IMR-90 (cell line): ENCODE measurements at regions not wholly inside any gene's neighbourhood (a gene's known extent, or its start where the extent isn't known, plus 50 kb on each side); places are given as distances from the start of the nearest gene placed in this dataset.

Experiments used
- ATAC-seq: fragments of 200-7000 bp; cut with Tn5 transposase; 2 replicates; pipeline ENCODE4 v1.9.1; 2020; ENCODE audit warnings: low read depth, mild to moderate bottlenecking, moderate library complexity
- BruUV-seq: library from RNA; stranded (reverse); fragments of 400-500 nt; replicated peaks from 2 replicates; lab custom pipeline; 2021; lab: Mats Ljungman, UMichigan
- CTCF ChIA-PET: fragments of 300-600 bp; formaldehyde crosslinking; extraction: SDS; loops from one replicate; lab custom pipeline; 2021; ENCODE audit warnings: antibody characterized with exemption; lab: Yijun Ruan, JAX
- POLR2A ChIA-PET: fragments of 300-600 bp; sonication (Branson Sonifier 250); formaldehyde crosslinking; loops from one replicate; lab custom pipeline; 2022; ENCODE audit warnings: antibody characterized with exemption; ENCODE audit not compliant: unreplicated experiment; lab: Charles Lee
- DNase-seq: peaks from one replicate; pipeline ENCODE4 v3.0.0; 2013
- H2AFZ ChIP-seq: replicated peaks from 2 replicates; pipeline ENCODE3; 2013; ENCODE audit warnings: low read length, mild to moderate bottlenecking; ENCODE audit not compliant: poor library complexity
- H2AK5ac ChIP-seq: 2 replicates; pipeline ENCODE4 v1.6.1; 2013; ENCODE audit warnings: low read depth, low read length, inconsistent platforms
- H2AK9ac ChIP-seq: replicated peaks from 2 replicates; pipeline ENCODE3; 2013; ENCODE audit warnings: mild to moderate bottlenecking, low read depth, low read length, moderate library complexity; ENCODE audit not compliant: poor library complexity
- H2BK120ac ChIP-seq: 2 replicates; pipeline ENCODE4 v1.6.1; 2013; ENCODE audit warnings: low read depth, low read length, inconsistent platforms
- H2BK15ac ChIP-seq: 3 replicates; pipeline ENCODE4 v1.6.1; 2013; ENCODE audit warnings: low read depth, low read length, inconsistent platforms
- H2BK20ac ChIP-seq: 2 replicates; pipeline ENCODE4 v1.6.1; 2013; ENCODE audit warnings: low read depth, mild to moderate bottlenecking, inconsistent platforms, low read length, moderate library complexity
- H2BK5ac ChIP-seq: 2 replicates; pipeline ENCODE4 v1.6.1; 2013; ENCODE audit warnings: mild to moderate bottlenecking, low read depth, low read length, inconsistent platforms; ENCODE audit not compliant: poor library complexity, severe bottlenecking
- H3K14ac ChIP-seq: replicated peaks from 2 replicates; pipeline ENCODE4 v1.6.1; 2013; ENCODE audit warnings: low read depth, low read length, inconsistent platforms
- H3K18ac ChIP-seq: 2 replicates; pipeline ENCODE4 v1.6.1; 2013; ENCODE audit warnings: low read depth, low read length, control low read depth
- H3K23ac ChIP-seq: 2 replicates; pipeline ENCODE4 v1.6.1; 2013; ENCODE audit warnings: low read depth, low read length, inconsistent platforms
- H3K27ac ChIP-seq: 2 replicates; pipeline ENCODE4 v1.5.1; 2013; ENCODE audit warnings: mild to moderate bottlenecking, control low read depth, low read length; ENCODE audit not compliant: insufficient read depth
- H3K27me3 ChIP-seq: 2 replicates; pipeline ENCODE4 v1.6.1; 2013; ENCODE audit warnings: low read length; ENCODE audit not compliant: control insufficient read depth, insufficient read depth
- H3K36me3 ChIP-seq: 2 replicates; pipeline ENCODE4 v1.6.1; 2013; ENCODE audit warnings: low read length, mixed read lengths; ENCODE audit not compliant: control insufficient read depth, insufficient read depth
- H3K4ac ChIP-seq: 2 replicates; pipeline ENCODE4 v1.6.1; 2013; ENCODE audit warnings: low read depth, low read length, inconsistent platforms
- H3K4me1 ChIP-seq: 2 replicates; pipeline ENCODE4 v1.6.1; 2013; ENCODE audit warnings: low read length, mixed read lengths; ENCODE audit not compliant: control insufficient read depth, insufficient read depth
- H3K4me2 ChIP-seq: 2 replicates; pipeline ENCODE4 v1.6.1; 2013; ENCODE audit warnings: low read depth, mild to moderate bottlenecking, control low read depth, low read length, moderate library complexity
- H3K4me3 ChIP-seq: 2 replicates; pipeline ENCODE4 v1.5.1; 2013; ENCODE audit warnings: low read depth, mild to moderate bottlenecking, control low read depth, low read length, moderate library complexity; ENCODE audit not compliant: insufficient read depth
- H3K56ac ChIP-seq: 2 replicates; pipeline ENCODE4 v1.6.1; 2013; ENCODE audit warnings: low read length, inconsistent platforms; ENCODE audit not compliant: insufficient read depth; ENCODE audit errors: extremely low read depth
- H3K79me1 ChIP-seq, 2 experiments: 2 replicates each; pipeline ENCODE4 v1.6.1; 2013; ENCODE audit warnings: low read length in 2 of 2, inconsistent platforms in 1 of 2, low read depth in 1 of 2
- H3K9ac ChIP-seq: 2 replicates; pipeline ENCODE4 v1.6.1; 2013; ENCODE audit warnings: low read depth, low read length, control low read depth
- H3K9me1 ChIP-seq: 2 replicates; pipeline ENCODE4 v1.6.1; 2013; ENCODE audit warnings: low read length, inconsistent platforms; ENCODE audit not compliant: insufficient read depth
- H3K9me3 ChIP-seq: 2 replicates; pipeline ENCODE4 v1.6.1; 2013; ENCODE audit warnings: low read length; ENCODE audit not compliant: control insufficient read depth, insufficient read depth
- H4K20me1 ChIP-seq: 2 replicates; pipeline ENCODE4 v1.6.1; 2013; ENCODE audit warnings: low read length, inconsistent platforms; ENCODE audit not compliant: insufficient read depth
- H4K5ac ChIP-seq: 2 replicates; pipeline ENCODE4 v1.6.1; 2013; ENCODE audit warnings: mild to moderate bottlenecking, low read depth, low read length, control low read depth
- H4K8ac ChIP-seq, 2 experiments: 2 replicates each; pipeline ENCODE4 v1.6.1; 2013; ENCODE audit warnings: low read depth in 2 of 2, low read length in 2 of 2, control low read depth in 1 of 2, inconsistent platforms in 1 of 2
- H4K91ac ChIP-seq: 2 replicates; pipeline ENCODE4 v1.6.1; 2013; ENCODE audit warnings: low read depth, low read length, inconsistent platforms; ENCODE audit not compliant: insufficient read depth
- CEBPB ChIP-seq: IDR thresholded peaks from 2 replicates; pipeline ENCODE4 v1.6.1; 2012; ENCODE audit warnings: low read depth, low read length, improper control_type of control experiment
- POLR2A ChIP-seq: IDR thresholded peaks from 2 replicates; pipeline ENCODE4 v1.6.1; 2012; ENCODE audit warnings: mild to moderate bottlenecking, low read depth, low read length
- RFX5 ChIP-seq: IDR thresholded peaks from 2 replicates; pipeline ENCODE4 v1.8.0; 2012; ENCODE audit warnings: low read depth, mild to moderate bottlenecking, low read length, moderate library complexity
- SMC3 ChIP-seq: fragments of 150-350 bp; IDR thresholded peaks from 2 replicates; pipeline ENCODE4 v1.6.1; 2016; ENCODE audit warnings: low read depth, mild to moderate bottlenecking, antibody characterized with exemption, low read length, moderate library complexity
- WGBS, 2 experiments: methylation state at CpG; one replicate each; pipeline versions ENCODE4 v1.1.5 to v1.1.7; 2013; ENCODE audit warnings: missing lambda C conversion rate in 2 of 2; ENCODE audit not compliant: insufficient read length in 1 of 2; ENCODE audit errors: extremely low coverage in 2 of 2; 5-methylcytosine and 5-hydroxymethylcytosine counted together
- dilution Hi-C: fragments of 300-500 bp; cut with HindIII; formaldehyde crosslinking; loops from one replicate; pipeline ENCODE4 v1.14.3; 2018; ENCODE audit warnings: low sequenced_read_pairs; ENCODE audit not compliant: unreplicated experiment
- in situ Hi-C: fragments of 300-500 bp; cut with MboI; formaldehyde crosslinking; loops from 3 replicates; pipeline ENCODE4 v1.14.3; 2019; ENCODE audit warnings: low sequenced_read_pairs, inconsistent platforms, mixed read lengths
- intact Hi-C: fragments of 100-400 bp; cut with micrococcal nuclease; formaldehyde crosslinking; loops from 2 replicates; pipeline ENCODE4 v1.10.0; 2022
- TF ChIP-seq, protein P1 (sequence below): fragments of 150-350 bp; IDR thresholded peaks from 2 replicates; pipeline ENCODE4 v1.6.1; 2017; ENCODE audit warnings: mild to moderate bottlenecking, antibody characterized with exemption, low read length, low read depth

GRCh38 chr3:84194029-84194428 is 764.8 kb upstream of the CADM2 start:
- in situ Hi-C loops = no loop called here

More at GRCh38 chr3:84194029-84194428, 764.8 kb upstream of the CADM2 start:
- H3K23ac ChIP-seq = no peak overlapping the region
- no peak overlapping the region for H4K91ac ChIP-seq
- no peaks in the 10 kb centered on the region for H3K79me1 ChIP-seq
- no TSS peak for BruUV-seq
- H4K5ac ChIP-seq = no peak overlapping the region
- no peak overlapping the region for H3K56ac ChIP-seq
- DNase-seq (no peak), ATAC-seq (no peak)
- no peak overlapping the region for H2BK20ac ChIP-seq
- no peak overlapping the region for H2AK5ac ChIP-seq
- H3K9me3 ChIP-seq = peaks cover 12% of the 10 kb centered on the region
- no peak overlapping the region for H2AFZ ChIP-seq
- H2BK120ac ChIP-seq = no peak overlapping the region
- dilution Hi-C loops = no loop called here
- ChIA-PET CTCF (no interaction called here), POLR2A (no interaction called here)
- no peaks in the 10 kb centered on the region for H3K27me3 ChIP-seq
- H2AK9ac ChIP-seq = no peak overlapping the region
- H3K14ac ChIP-seq = no peak overlapping the region
- H3K27ac ChIP-seq = no peak overlapping the region
- H3K4me1 ChIP-seq = no peaks in the 10 kb centered on the region
- no peak overlapping the region for H3K18ac ChIP-seq
- no peak overlapping the region for H3K9ac ChIP-seq
- no peak overlapping the region for H4K8ac ChIP-seq
- no peak overlapping the region for H3K4ac ChIP-seq
- intact Hi-C loops = no loop called here
- no peaks in the 10 kb centered on the region for H3K36me3 ChIP-seq
- no CpG with 5 or more reads among the region's 1 CpG for WGBS, 2 experiments
- H3K4me2 ChIP-seq = no peak overlapping the region
- H3K9me1 ChIP-seq = no peaks in the 10 kb centered on the region
- no peak overlapping the region for H2BK15ac ChIP-seq
- no peak overlapping the region for H3K4me3 ChIP-seq
- TF ChIP-seq, protein P1, sequence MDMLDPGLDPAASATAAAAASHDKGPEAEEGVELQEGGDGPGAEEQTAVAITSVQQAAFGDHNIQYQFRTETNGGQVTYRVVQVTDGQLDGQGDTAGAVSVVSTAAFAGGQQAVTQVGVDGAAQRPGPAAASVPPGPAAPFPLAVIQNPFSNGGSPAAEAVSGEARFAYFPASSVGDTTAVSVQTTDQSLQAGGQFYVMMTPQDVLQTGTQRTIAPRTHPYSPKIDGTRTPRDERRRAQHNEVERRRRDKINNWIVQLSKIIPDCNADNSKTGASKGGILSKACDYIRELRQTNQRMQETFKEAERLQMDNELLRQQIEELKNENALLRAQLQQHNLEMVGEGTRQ = no peak
- TF ChIP-seq CEBPB (no peak), POLR2A (no peak), SMC3 (no peak), RFX5 (no peak)
- H2BK5ac ChIP-seq = no peak overlapping the region
- no peaks in the 10 kb centered on the region for H4K20me1 ChIP-seq
